SK-N-SH treated with all-trans-retinoic acid at 6 μM for 48 hours (cell line): ENCODE measurements at regions not wholly inside any gene's neighbourhood (a gene's known extent, or its start where the extent isn't known, plus 50 kb on each side); places are given as distances from the start of the nearest gene placed in this dataset.

ENCODE experiments used
- ARNTL ChIP-seq: fragments of 450-650 bp; formaldehyde crosslinking; IDR thresholded peaks from 2 replicates; pipeline ENCODE4 v1.5.0; 2020; ENCODE audit warnings: low read depth, mild to moderate bottlenecking, moderate library complexity, borderline replicate concordance
- TCF4 ChIP-seq: fragments of 250-450 bp; sonication (Bioruptor Pico); IDR thresholded peaks from 2 replicates; pipeline ENCODE4 v1.8.0; 2021; ENCODE audit warnings: mild to moderate bottlenecking, moderate library complexity, borderline replicate concordance
- ZNF565 ChIP-seq: fragments of 450-650 bp; formaldehyde crosslinking; conservative IDR thresholded peaks from 2 replicates; pipeline ENCODE4 v1.5.0; 2020; ENCODE audit warnings: low read depth, mild to moderate bottlenecking, moderate library complexity

DNA sequence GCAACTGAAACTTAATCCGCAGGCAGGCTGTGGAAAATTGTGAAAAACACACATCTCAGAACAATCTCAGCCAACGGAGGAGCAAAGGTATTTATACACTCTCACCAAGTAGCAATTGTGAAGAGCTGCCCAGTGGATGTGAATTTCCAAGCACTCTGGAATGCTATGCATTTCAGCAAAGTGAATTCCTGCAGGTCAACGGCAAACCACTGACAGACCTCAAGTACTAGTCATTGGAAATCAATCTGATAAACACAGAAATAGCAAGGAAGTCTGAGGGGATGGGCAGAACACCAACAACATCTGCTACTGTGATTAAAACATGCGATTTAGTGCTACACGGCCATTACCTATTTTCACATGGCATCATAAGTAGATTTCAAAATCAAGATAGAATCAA, 429.1 kb downstream of the HTR1B start:
- TF ChIP-seq ZNF565, result no peak
- no peak for TF ChIP-seq ARNTL (CRISPR knock-in tag)
- no peak for TF ChIP-seq TCF4
